HepG2 (cell line): ENCODE measurements at regions not wholly inside any gene's neighbourhood (a gene's known extent, or its start where the extent isn't known, plus 50 kb on each side); places are given as distances from the start of the nearest gene placed in this dataset.

Experiments used
- ATAC-seq: fragments of 200-7000 bp; cut with Tn5 transposase; 3 replicates; pipeline ENCODE4 v1.9.1; 2020; ENCODE audit warnings: mild to moderate bottlenecking, moderate library complexity
- BruUV-seq: library from RNA; stranded (reverse); fragments of 400-500 nt; replicated peaks from 2 replicates; lab custom pipeline; 2021; lab: Mats Ljungman, UMichigan
- CTCF ChIA-PET: fragments of 300-600 bp; formaldehyde crosslinking; extraction: SDS; loops from one replicate; lab custom pipeline; 2021; ENCODE audit warnings: low total read pairs, inconsistent platforms, low intra/inter-chr PET ratio; lab: Yijun Ruan, JAX
- POLR2A ChIA-PET: fragments of 350-600 bp; sonication (Branson Sonifier 250); formaldehyde crosslinking; loops from one replicate; lab custom pipeline; 2020; ENCODE audit warnings: antibody characterized with exemption, inconsistent platforms; lab: Yijun Ruan, JAX
- DNase-seq: peaks from one replicate; pipeline ENCODE4 v3.0.0-alpha.2; 2015; ENCODE audit warnings: low spot score
- FAIRE-seq: peaks from 3 replicates; lab custom pipeline; 2011; peaks lifted over from hg19 to GRCh38; lab: Jason Lieb, UNC
- H2AFZ ChIP-seq: one replicate; pipeline ENCODE4 v1.6.1; 2011; ENCODE audit warnings: low read length, inconsistent platforms
- H3K27ac ChIP-seq: fragments of 300-600 bp; 3 replicates; pipeline ENCODE4 v1.8.0; 2011; ENCODE audit warnings: mixed run types, mild to moderate bottlenecking, mixed read lengths, low read length, inconsistent platforms; ENCODE audit not compliant: insufficient read depth; ENCODE audit errors: extremely low read length
- H3K27me3 ChIP-seq, 2 experiments: fragments of 200-600 bp in 1 of 2; 2 replicates in 1 of 2; 3 replicates in 1 of 2; pipeline versions ENCODE4 v1.6.0 to v1.8.0; 2011; ENCODE audit warnings: low read length in 2 of 2, mild to moderate bottlenecking in 2 of 2, moderate library complexity in 2 of 2, inconsistent platforms in 1 of 2; ENCODE audit not compliant: insufficient read depth in 2 of 2, control insufficient read depth in 1 of 2
- H3K36me3 ChIP-seq, 2 experiments: fragments of 200-600 bp in 1 of 2; replicated peaks in 1 of 2; 2 replicates in 1 of 2; 3 replicates in 1 of 2; pipeline versions ENCODE4 v1.5.1 to v1.8.0; 2011; ENCODE audit warnings: low read length in 2 of 2, inconsistent platforms in 1 of 2; ENCODE audit not compliant: insufficient read depth in 2 of 2, control insufficient read depth in 1 of 2
- H3K4me1 ChIP-seq: 2 replicates; pipeline ENCODE4 v1.5.1; 2012; ENCODE audit warnings: low read length, inconsistent platforms; ENCODE audit not compliant: insufficient read depth
- H3K4me2 ChIP-seq: 2 replicates; pipeline ENCODE4 v1.6.0; 2011; ENCODE audit warnings: low read depth, low read length, inconsistent platforms
- H3K4me3 ChIP-seq, 3 experiments: fragments of 200-600 bp in 1 of 3; sonication (generic), shearing (Covaris generic) in 1 of 3; replicated peaks in 1 of 3; 2 replicates each; pipeline ENCODE4 v1.5.1; 2011 to 2016; ENCODE audit warnings: low read length in 3 of 3, inconsistent platforms in 2 of 3, low read depth in 2 of 3, mild to moderate bottlenecking in 2 of 3, control low read depth in 1 of 3, mixed read lengths in 1 of 3; ENCODE audit not compliant: insufficient read depth in 1 of 3
- H3K79me2 ChIP-seq: one replicate; pipeline ENCODE4 v1.6.1; 2011; ENCODE audit warnings: low read length, inconsistent platforms; ENCODE audit not compliant: insufficient read depth
- H3K9ac ChIP-seq: 2 replicates; pipeline ENCODE4 v1.6.0; 2011; ENCODE audit warnings: mild to moderate bottlenecking, low read depth, low read length, inconsistent platforms; ENCODE audit not compliant: insufficient read depth
- H3K9me3 ChIP-seq: 2 replicates; pipeline ENCODE4 v1.5.1; 2012; ENCODE audit warnings: mild to moderate bottlenecking, low read length
- H4K20me1 ChIP-seq: 2 replicates; pipeline ENCODE4 v1.6.0; 2011; ENCODE audit warnings: inconsistent platforms, mild to moderate bottlenecking, low read length, moderate library complexity; ENCODE audit not compliant: insufficient read depth
- CBX1 ChIP-seq: IDR thresholded peaks from one replicate; pipeline ENCODE4 v1.6.1; 2016; ENCODE audit warnings: antibody characterized with exemption, low read depth
- CREB1 ChIP-seq, 2 experiments: fragments of 450-650 bp in 1 of 2; IDR thresholded peaks; 2 replicates each; pipeline ENCODE4 v1.6.1; 2016 to 2017; ENCODE audit warnings: control low read depth in 1 of 2, mild to moderate bottlenecking in 1 of 2, missing compliant biosample characterization in 1 of 2, missing genetic modification characterization in 1 of 2
- EZH2 ChIP-seq: conservative IDR thresholded peaks from 2 replicates; pipeline ENCODE4 v1.6.1; 2012; ENCODE audit warnings: mild to moderate bottlenecking, low read depth, low read length, moderate library complexity
- FOXJ3 ChIP-seq: sonication (generic); formaldehyde crosslinking; IDR thresholded peaks from 2 replicates; pipeline ENCODE4 v1.4.0; 2020; ENCODE audit warnings: missing genetic modification reagents, mild to moderate bottlenecking, borderline replicate concordance
- FOXM1 ChIP-seq: sonication (generic); formaldehyde crosslinking; IDR thresholded peaks from 2 replicates; pipeline ENCODE4 v1.5.0; 2020; ENCODE audit warnings: missing genetic modification reagents
- GZF1 ChIP-seq: sonication (generic); formaldehyde crosslinking; IDR thresholded peaks from 2 replicates; pipeline ENCODE4 v1.5.1; 2020; ENCODE audit warnings: mild to moderate bottlenecking, missing genetic modification reagents
- HDAC6 ChIP-seq: fragments of 200-600 bp; sonication (generic); IDR thresholded peaks from 2 replicates; pipeline ENCODE4 v1.7.0; 2017; ENCODE audit warnings: mild to moderate bottlenecking, antibody characterized with exemption, low read length, low read depth
- MED1 ChIP-seq: sonication (generic); formaldehyde crosslinking; IDR thresholded peaks from 2 replicates; pipeline ENCODE4 v1.4.0; 2020; ENCODE audit warnings: missing genetic modification reagents
- SP5 ChIP-seq: IDR thresholded peaks from 2 replicates; pipeline ENCODE4 v1.6.1; 2016; ENCODE audit warnings: low read depth, borderline replicate concordance
- ZMYM4 ChIP-seq: sonication (generic); formaldehyde crosslinking; IDR thresholded peaks from 2 replicates; pipeline ENCODE4 v1.8.1; 2023; ENCODE audit warnings: mild to moderate bottlenecking, missing genetic modification reagents
- in situ Hi-C: cut with HindIII; loops from 2 replicates; pipeline ENCODE4 v1.10.0; 2017; ENCODE audit warnings: low pct_unique_long_range_greater_than_20kb; ENCODE audit not compliant: extremely low pct_ligation_motif_present
- intact Hi-C: fragments of 100-400 bp; cut with micrococcal nuclease; formaldehyde crosslinking; loops from one replicate; pipeline ENCODE4 v1.10.0; 2022; ENCODE audit not compliant: unreplicated experiment
- TF ChIP-seq, protein P1 (sequence below): sonication (generic); formaldehyde crosslinking; IDR thresholded peaks from 2 replicates; pipeline ENCODE4 v1.5.1; 2020; ENCODE audit warnings: missing genetic modification reagents, mild to moderate bottlenecking, borderline replicate concordance
- TF ChIP-seq, protein P2 (sequence below): IDR thresholded peaks from 2 replicates; pipeline ENCODE4 v1.6.1; 2016

DNA sequence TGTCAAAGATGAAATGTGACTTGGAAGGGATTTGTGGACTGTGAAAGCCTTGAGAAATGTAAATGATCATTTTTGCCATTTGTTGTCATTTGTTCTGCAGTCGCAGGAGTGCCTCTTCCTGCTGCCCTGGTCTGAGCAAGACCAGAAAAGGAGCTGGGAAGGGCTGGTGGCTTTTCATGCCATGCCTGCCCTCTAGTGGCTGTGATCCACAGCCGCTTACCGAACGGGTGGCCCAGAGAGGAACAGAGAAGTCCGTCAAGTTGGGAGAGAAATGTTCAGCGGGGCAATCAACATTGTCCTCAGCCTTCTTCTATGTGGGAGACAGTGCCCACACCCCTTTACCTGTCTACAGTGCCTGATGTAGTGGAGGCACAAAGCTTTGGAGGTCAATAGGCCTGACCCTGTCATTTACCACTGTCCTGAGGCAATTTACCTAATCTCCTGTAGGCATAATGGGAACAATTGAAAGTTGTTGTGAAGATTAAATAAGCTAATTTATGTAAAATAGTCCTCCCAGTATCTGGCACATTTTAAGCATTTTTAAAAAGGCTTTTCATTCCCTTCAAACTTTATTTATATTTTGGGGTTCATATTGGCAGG lies 224.5 kb downstream of the B3GLCT start (continued):
- TF ChIP-seq HDAC6 (no peak), EZH2 (no peak), CBX1 (no peak), FOXM1 (CRISPR knock-in tag) (no peak), SP5 (no peak), MED1 (CRISPR knock-in tag) (no peak), ZMYM4 (CRISPR knock-in tag) (no peak), FOXJ3 (CRISPR knock-in tag) (no peak)
- TF ChIP-seq, protein P1, sequence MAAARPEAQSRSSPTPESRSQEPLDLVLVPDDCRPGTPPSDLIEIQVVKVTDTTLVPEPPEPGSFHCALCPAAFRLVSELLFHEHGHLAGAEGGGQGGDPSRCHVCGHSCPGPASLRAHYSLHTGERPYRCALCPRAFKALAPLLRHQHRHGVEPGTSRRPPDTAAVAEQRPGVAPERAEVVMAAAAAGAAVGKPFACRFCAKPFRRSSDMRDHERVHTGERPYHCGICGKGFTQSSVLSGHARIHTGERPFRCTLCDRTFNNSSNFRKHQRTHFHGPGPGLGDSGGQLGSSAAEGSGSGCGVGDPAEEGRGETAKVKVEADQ (CRISPR knock-in tag), result no peak
- TF ChIP-seq, protein P2, sequence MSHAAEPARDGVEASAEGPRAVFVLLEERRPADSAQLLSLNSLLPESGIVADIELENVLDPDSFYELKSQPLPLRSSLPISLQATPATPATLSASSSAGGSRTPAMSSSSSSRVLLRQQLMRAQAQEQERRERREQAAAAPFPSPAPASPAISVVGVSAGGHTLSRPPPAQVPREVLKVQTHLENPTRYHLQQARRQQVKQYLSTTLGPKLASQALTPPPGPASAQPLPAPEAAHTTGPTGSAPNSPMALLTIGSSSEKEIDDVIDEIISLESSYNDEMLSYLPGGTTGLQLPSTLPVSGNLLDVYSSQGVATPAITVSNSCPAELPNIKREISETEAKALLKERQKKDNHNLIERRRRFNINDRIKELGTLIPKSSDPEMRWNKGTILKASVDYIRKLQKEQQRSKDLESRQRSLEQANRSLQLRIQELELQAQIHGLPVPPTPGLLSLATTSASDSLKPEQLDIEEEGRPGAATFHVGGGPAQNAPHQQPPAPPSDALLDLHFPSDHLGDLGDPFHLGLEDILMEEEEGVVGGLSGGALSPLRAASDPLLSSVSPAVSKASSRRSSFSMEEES, result no peak

DNA sequence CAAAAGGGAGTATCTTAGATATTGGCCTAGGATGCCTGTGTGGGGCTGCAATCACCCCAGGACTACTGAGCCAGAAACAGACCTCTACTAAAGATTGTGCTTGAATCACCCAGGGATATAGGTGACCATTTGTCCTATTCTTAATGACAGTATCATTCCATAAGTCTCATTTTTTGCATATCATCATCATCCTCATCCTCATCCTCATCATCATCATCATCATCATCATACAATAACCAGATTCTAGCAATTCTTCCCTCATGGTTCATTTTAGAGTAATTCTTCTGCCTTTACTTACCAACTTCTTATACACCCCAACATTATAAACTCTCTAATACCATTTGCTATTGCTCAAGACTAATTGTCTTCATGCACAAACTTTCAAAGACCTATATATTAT lies 226.6 kb downstream of the B3GLCT start:
- ChIA-PET POLR2A (no interaction called here), CTCF (no interaction called here)
- no peak for FAIRE-seq

More for the DNA sequence above, 226.6 kb downstream of the B3GLCT start:
- ATAC-seq, result no peak
- TF ChIP-seq CREB1 (IDR thresholded peaks at IDR 0.05), result peak; percentile 79
- no peak for TF ChIP-seq CREB1 (CRISPR knock-in tag; IDR thresholded peaks at IDR 0.05)
- no peak for TF ChIP-seq GZF1 (CRISPR knock-in tag)
- peaks cover 0 to 2% of the 10 kb centered on the region in 2 experiments; a peak in 1 of 5 replicates for H3K27me3 ChIP-seq
- no peak overlapping the region for H3K4me2 ChIP-seq
- no peak for DNase-seq
- H4K20me1 ChIP-seq, result no peaks in the 10 kb centered on the region
- no peak overlapping the region for H3K9ac ChIP-seq
- no peak overlapping the region for H3K4me3 ChIP-seq
- H2AFZ ChIP-seq, result no peak overlapping the region
- no peaks in the 10 kb centered on the region for H3K36me3 ChIP-seq
- no peaks in the 10 kb centered on the region for H3K4me1 ChIP-seq
- BruUV-seq, result no TSS peak
- in situ Hi-C loops (no loop called here), intact Hi-C loops (no loop called here)
- no peaks in the 10 kb centered on the region for H3K79me2 ChIP-seq
- H3K9me3 ChIP-seq, result no peaks in the 10 kb centered on the region
- H3K27ac ChIP-seq, result no peak overlapping the region
